ENCODE measurements at regions not wholly inside any gene's neighbourhood (a gene's known extent, or its start where the extent isn't known, plus 50 kb on each side); places are given as distances from the start of the nearest gene placed in this dataset.

- TF ChIP-seq, protein P1, sequence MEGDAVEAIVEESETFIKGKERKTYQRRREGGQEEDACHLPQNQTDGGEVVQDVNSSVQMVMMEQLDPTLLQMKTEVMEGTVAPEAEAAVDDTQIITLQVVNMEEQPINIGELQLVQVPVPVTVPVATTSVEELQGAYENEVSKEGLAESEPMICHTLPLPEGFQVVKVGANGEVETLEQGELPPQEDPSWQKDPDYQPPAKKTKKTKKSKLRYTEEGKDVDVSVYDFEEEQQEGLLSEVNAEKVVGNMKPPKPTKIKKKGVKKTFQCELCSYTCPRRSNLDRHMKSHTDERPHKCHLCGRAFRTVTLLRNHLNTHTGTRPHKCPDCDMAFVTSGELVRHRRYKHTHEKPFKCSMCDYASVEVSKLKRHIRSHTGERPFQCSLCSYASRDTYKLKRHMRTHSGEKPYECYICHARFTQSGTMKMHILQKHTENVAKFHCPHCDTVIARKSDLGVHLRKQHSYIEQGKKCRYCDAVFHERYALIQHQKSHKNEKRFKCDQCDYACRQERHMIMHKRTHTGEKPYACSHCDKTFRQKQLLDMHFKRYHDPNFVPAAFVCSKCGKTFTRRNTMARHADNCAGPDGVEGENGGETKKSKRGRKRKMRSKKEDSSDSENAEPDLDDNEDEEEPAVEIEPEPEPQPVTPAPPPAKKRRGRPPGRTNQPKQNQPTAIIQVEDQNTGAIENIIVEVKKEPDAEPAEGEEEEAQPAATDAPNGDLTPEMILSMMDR (IDR thresholded peaks at IDR 0.05) = no peak
- TF ChIP-seq POLR2A (IDR thresholded peaks at IDR 0.05) (no peak), EP300 (IDR thresholded peaks at IDR 0.05) (no peak)
These were observed 200.3 kb upstream of the FOXD3 start for GRCh38 chr1:63122079-63122478.
